GM19240 (cell line): ENCODE measurements at regions not wholly inside any gene's neighbourhood (a gene's known extent, or its start where the extent isn't known, plus 50 kb on each side); places are given as distances from the start of the nearest gene placed in this dataset.
"Not testable (repeated sequence)": the region's sequence is repeated elsewhere in the genome, so short reads cannot be mapped to it uniquely, and the experiment has no call there.

ENCODE experiments used
- DNase-seq: peaks from one replicate; pipeline ENCODE4 v3.0.0; 2011; ENCODE audit warnings: low spot score; ENCODE audit not compliant: insufficient read length

DNA sequence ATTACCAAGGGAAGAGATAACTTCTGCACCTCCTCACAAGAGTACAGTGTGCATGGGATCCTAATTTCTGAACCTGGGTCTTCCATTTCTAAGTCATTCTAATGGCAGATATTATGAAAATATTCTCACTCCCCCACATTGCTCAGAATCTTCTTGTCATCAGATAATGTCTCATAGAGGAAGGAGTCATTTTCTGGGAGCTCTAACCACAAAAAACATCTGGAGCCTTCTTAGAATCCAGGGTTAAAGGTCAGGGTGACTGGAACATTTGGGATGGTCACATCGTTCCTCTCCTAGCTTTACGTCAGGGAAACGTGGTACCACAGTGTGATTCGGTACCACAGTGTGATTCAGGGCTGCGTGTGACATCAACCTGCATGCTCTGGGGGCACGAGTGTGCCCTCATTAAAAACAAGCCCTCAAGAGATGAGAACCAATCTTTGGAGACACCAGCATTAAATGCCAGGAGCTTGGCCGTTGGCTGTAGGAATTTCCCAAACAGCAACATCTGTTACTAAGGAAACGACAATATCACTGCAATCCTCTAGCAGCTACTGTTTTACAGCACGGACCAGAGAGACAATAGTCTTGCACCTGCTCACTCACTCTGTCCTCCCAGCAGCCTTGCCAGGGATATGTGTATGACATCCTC lies 179.1 kb downstream of the PSMG1 start:
- DNase-seq: no peak

DNA sequence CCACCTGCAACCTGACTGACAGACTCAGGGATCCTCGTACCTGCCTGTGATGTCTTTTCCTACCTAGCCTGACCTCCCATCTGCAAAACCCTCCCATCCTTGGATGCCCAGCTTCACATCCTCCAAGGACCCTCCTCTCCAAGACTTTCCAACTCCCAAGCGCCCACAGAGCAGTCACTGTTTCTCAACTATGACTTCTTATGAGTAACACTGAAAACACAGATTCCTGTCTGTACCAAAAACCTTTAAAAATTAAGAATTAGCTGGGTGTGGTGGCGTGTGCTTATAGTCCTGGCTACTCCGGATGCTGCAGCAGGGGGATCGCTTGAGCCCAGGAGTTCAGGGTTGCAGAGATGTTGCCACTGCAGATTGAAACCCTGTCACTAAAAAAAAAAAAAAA lies 181.9 kb downstream of the PSMG1 start:
- DNase-seq: no peak

DNA sequence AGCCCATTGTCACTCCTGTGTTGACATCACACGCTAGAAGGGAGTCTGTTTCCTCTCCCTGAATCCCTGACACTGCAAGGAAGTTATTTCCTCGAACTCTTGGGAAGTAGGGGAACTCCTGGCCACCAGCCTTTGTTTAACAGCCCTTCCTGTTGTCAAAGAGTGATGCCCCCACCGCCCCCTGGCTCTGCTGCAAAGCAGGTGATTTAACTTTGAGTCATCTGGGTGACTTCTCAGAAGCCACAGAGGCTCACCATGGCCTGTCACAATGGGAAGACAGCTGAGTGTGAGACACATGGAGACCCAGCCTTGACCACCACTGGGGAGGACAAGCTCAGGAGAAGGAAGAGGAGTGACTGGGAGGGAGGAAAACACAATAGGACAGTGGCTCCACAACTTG lies 182.8 kb downstream of the PSMG1 start:
- no peak for DNase-seq

DNA sequence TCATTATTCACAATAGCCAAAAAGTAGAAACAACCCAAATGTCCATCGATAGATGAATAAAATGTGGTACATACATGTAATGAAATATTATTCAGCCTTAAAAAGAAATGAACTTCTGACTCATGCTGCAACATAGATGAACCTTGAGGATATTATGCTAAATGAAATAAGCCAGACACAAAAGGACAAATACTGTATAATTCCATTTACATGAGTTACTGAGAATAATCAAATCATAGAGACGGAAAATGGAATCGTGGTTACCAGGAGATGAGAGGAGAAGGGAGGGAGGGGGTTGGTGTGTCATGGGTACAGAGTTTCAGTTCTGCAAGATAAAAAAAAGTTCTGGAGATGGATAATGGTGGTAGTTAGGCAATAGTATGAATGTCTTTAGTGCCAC lies 184.1 kb downstream of the PSMG1 start:
- DNase-seq: no peak

GRCh38 chr21:38998281-38998680 lies 185.0 kb downstream of the PSMG1 start:
- DNase-seq: not testable (repeated sequence)

GRCh38 chr21:38997843-38998175 lies 185.4 kb downstream of the PSMG1 start:
- DNase-seq: not testable (repeated sequence)

DNA sequence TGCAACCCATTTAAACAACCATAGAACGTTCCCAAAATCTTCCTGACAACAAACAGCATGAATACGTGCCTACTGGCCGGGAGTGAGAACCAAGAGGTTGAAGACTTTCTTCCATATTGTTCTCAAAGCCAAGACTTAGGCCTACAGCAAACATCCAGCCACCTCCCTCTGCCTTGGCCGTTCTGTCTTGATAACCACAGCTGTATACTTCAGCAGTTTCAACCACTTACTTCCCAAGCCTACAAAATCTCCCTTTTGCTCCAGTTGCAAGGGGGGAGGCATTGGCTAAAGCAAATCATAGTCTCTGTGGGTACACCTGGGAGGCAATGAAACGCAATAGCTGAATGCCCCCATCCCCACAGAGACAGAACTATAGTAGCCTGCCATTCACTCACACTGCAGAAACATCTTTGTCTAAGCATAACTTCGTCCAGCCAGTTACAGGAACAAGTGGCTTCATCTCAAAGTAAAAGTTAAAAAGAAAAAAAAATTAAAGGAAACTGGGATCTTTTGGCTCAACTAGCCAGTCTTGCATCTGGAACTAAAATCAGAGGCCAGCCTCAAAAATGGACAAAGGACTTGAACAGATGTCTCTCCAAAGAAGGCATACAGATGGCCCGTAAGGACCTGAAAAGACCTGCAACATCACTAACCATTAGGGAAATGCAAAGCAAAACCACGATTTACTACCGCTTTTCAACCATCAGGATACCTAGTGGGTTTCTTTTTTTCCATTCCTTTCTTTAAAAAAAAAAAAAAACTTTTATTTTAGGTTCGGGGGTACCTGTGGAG lies 186.0 kb downstream of the PSMG1 start:
- no peak for DNase-seq

- no peak for DNase-seq
Measured at GRCh38 chr21:38996355-38996754, 186.9 kb downstream of the PSMG1 start.

DNA sequence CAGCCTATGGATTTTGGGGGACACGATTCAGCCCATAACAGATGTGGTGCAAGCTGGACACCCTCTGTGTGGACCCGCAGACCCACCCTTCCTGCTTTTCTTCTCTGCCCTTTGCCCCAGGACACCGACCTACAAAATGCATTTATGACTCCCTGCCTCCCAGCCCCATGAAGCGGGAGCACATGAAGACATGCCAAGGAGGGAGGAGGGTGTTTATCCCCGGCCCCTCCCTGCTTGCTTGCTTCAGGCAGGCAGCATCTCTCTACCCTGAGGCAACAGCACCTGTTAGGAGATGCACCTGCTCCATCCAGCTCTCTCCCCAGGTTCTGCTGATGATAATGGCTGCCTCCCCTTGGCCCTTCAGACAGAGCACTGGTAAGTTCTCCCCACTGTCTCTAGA lies 187.5 kb downstream of the PSMG1 start:
- DNase-seq: no peak

GRCh38 chr21:38995071-38995669 lies 188.1 kb downstream of the PSMG1 start:
- DNase-seq: no peak

DNA sequence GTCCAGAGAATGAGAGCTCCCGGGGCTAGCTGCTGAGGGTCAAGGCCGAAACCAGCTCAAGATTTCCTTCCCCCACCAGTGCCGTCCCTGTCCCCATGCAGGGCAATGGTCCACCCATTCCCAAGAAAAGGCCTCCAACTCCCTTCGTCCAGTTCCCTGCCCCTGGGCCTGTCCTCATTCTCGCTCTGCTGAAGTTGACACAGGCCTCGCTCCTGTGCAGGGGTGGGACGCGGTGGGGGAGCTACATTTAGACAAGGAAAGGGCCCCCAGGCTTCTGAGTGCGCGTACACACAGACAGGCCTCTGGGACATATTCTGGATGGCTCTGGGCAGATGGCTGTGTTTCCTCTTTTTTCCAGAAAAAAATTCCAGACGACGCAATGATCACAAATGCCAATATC lies 188.3 kb downstream of the ETS2 start:
- no peak for DNase-seq

DNA sequence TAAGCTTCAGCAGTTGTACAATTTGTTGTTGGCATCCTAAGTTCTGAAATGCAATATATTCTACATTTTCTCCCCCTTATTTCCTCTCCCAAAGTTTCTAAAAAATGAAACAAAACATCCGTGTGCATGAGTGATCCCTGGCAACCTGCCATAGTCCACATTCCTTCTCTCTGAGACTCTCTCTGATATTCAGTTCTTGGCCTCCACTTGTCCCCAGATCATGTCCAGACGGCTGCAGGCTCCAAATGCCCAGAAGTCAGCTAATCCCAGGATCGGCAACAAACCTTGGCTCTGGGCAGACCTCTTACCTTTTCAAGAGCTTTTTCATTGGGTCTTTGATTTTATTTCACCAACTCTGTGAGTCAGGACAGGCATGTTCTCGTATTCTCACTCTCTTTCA lies 187.8 kb downstream of the ETS2 start:
- DNase-seq: no peak

- DNase-seq: no peak
Measured at GRCh38 chr21:38992737-38993136, 187.0 kb downstream of the ETS2 start.

DNA sequence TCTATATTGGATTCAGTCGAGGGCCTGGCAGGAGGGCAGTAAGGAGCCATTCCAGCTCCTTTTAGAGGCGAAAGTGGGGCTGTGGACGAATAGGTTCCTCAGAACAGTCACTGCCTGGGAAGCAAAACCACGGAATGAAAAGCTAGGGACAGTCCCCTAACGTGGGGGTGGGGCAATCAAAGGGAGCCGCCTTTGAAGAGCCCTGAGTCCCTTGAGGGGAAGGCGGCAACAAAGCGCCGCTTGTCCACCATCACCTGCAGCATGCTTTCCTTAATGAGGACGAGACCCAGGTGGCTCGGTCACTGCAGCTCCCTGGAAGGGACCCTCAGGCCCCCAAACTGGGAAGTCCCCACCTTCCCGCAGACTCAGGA lies 184.7 kb downstream of the ETS2 start:
- no peak for DNase-seq

GRCh38 chr21:38989745-38990423 lies 184.2 kb downstream of the ETS2 start:
- no peak for DNase-seq

DNA sequence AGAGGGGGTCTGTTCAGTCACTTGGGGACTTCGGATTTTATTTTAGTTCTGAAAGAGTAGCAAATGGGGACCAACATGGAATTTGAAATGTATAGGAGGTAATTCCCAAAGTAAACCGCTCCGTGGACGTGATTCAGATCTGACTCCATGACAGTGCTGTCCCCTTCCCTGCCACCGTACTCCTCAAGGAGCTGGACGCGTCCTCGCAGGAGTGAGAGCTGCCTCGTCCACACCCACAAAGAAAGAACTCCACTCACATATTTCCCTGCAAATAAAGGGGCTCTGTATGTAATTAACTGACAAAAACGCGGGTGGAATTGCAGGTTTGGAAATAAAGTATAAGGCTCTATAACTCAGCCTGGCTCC lies 183.6 kb downstream of the ETS2 start:
- DNase-seq: no peak

DNA sequence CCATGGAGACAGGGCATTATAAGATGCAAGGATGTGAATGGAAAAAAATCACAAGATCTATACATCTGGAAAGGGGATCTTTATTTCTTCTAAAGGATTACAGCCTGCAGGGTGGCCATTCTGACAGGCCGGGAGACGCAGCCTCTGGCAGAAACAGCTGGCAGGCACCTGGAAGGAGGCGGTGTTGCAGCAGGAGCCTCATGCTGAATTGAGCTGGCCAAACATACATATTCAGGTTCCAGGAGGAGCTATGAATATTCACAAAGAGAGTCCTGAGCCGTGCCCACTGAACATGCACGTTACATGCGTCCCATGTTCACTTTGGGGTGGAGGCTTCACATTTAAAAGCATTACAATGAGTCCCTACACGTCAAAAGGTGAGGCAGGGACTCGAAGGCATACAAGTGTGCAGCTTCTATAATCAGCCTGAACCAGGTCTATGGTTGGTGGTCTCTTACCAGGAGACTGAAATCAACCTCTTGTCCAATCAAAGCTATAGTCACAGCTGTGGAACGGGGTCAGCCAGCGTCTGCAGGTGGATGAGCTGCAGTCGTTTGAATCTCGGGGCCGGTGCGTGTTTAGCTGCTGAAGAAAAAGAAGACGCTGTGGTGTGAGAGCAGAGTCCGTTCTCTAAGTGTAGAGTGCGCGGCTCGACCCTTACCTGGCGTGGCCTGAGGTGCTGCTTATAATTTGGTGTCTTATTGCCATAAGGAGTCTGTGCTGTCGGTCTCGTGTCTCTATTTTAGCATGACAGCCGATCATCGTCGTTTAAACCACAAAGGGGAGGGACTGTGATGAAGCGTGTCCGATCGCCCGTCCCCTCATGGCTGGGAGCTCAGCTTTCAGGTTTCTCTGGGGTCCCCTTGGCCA lies 183.0 kb downstream of the ETS2 start:
- no peak for DNase-seq

- no peak for DNase-seq
Measured at GRCh38 chr21:38987633-38988508, 182.1 kb downstream of the ETS2 start.

DNA sequence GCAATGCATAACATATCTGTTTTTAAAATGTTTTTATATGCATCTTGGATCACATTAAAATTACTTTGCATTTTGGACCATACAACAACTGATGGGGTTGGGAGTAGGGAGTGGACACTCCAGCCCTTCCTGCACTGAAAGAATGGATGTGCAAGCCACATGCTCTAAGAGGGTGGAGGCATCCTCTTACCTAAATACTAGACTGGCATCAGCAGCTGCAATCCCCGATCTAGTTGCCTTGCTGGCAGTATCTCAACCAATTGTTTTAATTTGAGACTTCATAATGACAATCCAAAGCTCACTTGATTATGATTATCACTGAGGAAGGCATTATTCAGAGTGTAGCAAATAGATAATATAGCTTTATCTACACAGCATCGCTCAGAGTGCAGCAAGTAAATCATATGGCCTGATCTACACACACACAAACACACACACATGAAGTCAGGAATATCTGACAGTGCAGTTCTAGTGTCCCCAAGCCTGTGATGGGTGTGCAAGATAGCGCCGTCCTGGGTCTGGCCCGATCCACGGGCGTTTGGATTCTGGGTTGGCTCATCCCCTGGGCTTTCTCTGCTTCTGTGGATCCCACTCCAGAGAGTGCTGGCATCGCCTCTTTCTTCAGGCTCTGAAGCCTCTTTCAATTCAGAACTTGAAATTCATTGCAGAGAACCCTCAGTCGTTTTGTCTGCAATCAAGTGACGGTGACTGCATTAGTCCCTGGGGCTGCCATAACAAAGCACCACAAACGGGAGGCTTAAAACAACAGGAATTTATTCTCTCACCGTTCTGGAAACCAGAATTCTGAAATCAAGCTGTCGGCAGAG lies 181.3 kb downstream of the ETS2 start:
- DNase-seq: no peak

- no peak for DNase-seq
Measured at GRCh38 chr21:38986406-38986805, 180.7 kb downstream of the ETS2 start.
